ENCODE measurements at regions not wholly inside any gene's neighbourhood (a gene's known extent, or its start where the extent isn't known, plus 50 kb on each side); places are given as distances from the start of the nearest gene placed in this dataset.

GRCh38 chr16:59411961-59412841, 678.1 kb upstream of the GOT2 start:
- TF ChIP-seq CTCF (IDR thresholded peaks at IDR 0.05; ENCODE audit: poor library complexity, severe bottlenecking): peak; percentile 94
- peak; percentile 95 for TF ChIP-seq SMC3 (conservative IDR thresholded peaks at IDR 0.05; ENCODE audit: poor library complexity)
- TF ChIP-seq EP300 (conservative IDR thresholded peaks at IDR 0.05; ENCODE audit: poor library complexity, severe bottlenecking): peak; percentile 38
- TF ChIP-seq POLR2AphosphoS5 (IDR thresholded peaks at IDR 0.05): no peak
- peak; percentile 98 for TF ChIP-seq RAD21 (conservative IDR thresholded peaks at IDR 0.05)
- TF ChIP-seq, protein P1, sequence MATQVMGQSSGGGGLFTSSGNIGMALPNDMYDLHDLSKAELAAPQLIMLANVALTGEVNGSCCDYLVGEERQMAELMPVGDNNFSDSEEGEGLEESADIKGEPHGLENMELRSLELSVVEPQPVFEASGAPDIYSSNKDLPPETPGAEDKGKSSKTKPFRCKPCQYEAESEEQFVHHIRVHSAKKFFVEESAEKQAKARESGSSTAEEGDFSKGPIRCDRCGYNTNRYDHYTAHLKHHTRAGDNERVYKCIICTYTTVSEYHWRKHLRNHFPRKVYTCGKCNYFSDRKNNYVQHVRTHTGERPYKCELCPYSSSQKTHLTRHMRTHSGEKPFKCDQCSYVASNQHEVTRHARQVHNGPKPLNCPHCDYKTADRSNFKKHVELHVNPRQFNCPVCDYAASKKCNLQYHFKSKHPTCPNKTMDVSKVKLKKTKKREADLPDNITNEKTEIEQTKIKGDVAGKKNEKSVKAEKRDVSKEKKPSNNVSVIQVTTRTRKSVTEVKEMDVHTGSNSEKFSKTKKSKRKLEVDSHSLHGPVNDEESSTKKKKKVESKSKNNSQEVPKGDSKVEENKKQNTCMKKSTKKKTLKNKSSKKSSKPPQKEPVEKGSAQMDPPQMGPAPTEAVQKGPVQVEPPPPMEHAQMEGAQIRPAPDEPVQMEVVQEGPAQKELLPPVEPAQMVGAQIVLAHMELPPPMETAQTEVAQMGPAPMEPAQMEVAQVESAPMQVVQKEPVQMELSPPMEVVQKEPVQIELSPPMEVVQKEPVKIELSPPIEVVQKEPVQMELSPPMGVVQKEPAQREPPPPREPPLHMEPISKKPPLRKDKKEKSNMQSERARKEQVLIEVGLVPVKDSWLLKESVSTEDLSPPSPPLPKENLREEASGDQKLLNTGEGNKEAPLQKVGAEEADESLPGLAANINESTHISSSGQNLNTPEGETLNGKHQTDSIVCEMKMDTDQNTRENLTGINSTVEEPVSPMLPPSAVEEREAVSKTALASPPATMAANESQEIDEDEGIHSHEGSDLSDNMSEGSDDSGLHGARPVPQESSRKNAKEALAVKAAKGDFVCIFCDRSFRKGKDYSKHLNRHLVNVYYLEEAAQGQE (IDR thresholded peaks at IDR 0.05; ENCODE audit: borderline replicate concordance): peak; percentile 28
- H3K79me2 ChIP-seq (replicated peaks; ENCODE audit: insufficient read depth, low read length): no peaks in the 10 kb centered on the region
- H4K20me1 ChIP-seq (ENCODE audit: insufficient read depth): no peaks in the 10 kb centered on the region
- H3F3A ChIP-seq (ENCODE audit: insufficient read depth, low read length, poor library complexity, severe bottlenecking): no peaks in the 10 kb centered on the region
- H3K9me3 ChIP-seq (ENCODE audit: low read length): no peaks in the 10 kb centered on the region
- no peak overlapping the region for H3K27ac ChIP-seq (ENCODE audit: low read length)
- H3K27me3 ChIP-seq (ENCODE audit: insufficient read depth, low read depth, low read length): no peaks in the 10 kb centered on the region
- H3K36me3 ChIP-seq (ENCODE audit: insufficient read depth, low read length): no peaks in the 10 kb centered on the region
- H3K9me2 ChIP-seq (ENCODE audit: insufficient read depth, low read length): no peaks in the 10 kb centered on the region
- H3K4me3 ChIP-seq (ENCODE audit: low read length): no peak overlapping the region
- no peak overlapping the region for H2AFZ ChIP-seq (ENCODE audit: low read depth, low read length)
- H3K9ac ChIP-seq (ENCODE audit: low read length): no peak overlapping the region
- H3K4me2 ChIP-seq (ENCODE audit: low read length): no peak overlapping the region

DNA sequence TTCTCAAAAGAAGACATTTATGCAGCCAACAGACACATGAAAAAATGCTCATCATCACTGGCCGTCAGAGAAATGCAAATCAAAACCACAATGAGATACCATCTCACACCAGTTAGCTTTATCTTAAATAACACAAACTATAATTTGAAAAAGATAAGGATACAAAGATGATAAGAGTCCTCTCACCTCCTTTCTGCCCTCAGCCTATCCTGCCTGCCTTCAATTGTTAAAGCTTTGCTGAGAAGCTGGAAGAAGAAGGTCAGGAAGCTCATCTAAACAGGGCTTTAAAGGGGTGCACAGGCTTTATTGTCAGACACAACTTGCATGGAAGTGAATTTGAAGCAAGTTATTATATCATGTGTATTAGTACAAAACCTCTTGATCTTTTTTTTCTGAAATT, 676.3 kb upstream of the GOT2 start:
- Histone ChIP-seq H3K36me3 (ENCODE audit: insufficient read depth, low read length) (no peaks in the 10 kb centered on the region), H3F3A (ENCODE audit: insufficient read depth, low read length, poor library complexity, severe bottlenecking) (no peaks in the 10 kb centered on the region), H4K20me1 (ENCODE audit: insufficient read depth) (no peaks in the 10 kb centered on the region), H3K27ac (ENCODE audit: low read length) (no peak overlapping the region), H3K4me3 (ENCODE audit: low read length) (no peak overlapping the region), H3K9me2 (ENCODE audit: insufficient read depth, low read length) (no peaks in the 10 kb centered on the region), H2AFZ (ENCODE audit: low read depth, low read length) (no peak overlapping the region), H3K27me3 (ENCODE audit: insufficient read depth, low read depth, low read length) (no peaks in the 10 kb centered on the region), H3K79me2 (replicated peaks; ENCODE audit: insufficient read depth, low read length) (no peaks in the 10 kb centered on the region), H3K9me3 (ENCODE audit: low read length) (no peaks in the 10 kb centered on the region), H3K9ac (ENCODE audit: low read length) (no peak overlapping the region), H3K4me2 (ENCODE audit: low read length) (no peak overlapping the region)
- TF ChIP-seq MXI1 (conservative IDR thresholded peaks at IDR 0.05; ENCODE audit: poor library complexity, severe bottlenecking) (no peak), SMC3 (conservative IDR thresholded peaks at IDR 0.05; ENCODE audit: poor library complexity) (no peak), EZH2 (IDR thresholded peaks at IDR 0.05; ENCODE audit: borderline replicate concordance, insufficient read depth, low read length, poor library complexity, severe bottlenecking) (no peak), POLR2AphosphoS5 (IDR thresholded peaks at IDR 0.05) (no peak), EP300 (conservative IDR thresholded peaks at IDR 0.05; ENCODE audit: poor library complexity, severe bottlenecking) (no peak), CTCF (IDR thresholded peaks at IDR 0.05; ENCODE audit: poor library complexity, severe bottlenecking) (no peak), RAD21 (conservative IDR thresholded peaks at IDR 0.05) (no peak), TAF1 (IDR thresholded peaks at IDR 0.05; ENCODE audit: low read depth) (no peak)
- TF ChIP-seq, protein P1 (IDR thresholded peaks at IDR 0.05; ENCODE audit: borderline replicate concordance): no peak

All from neural cell (in vitro differentiated cells).